Gastroesophageal sphincter (tissue), 4 donors: ENCODE measurements at regions not wholly inside any gene's neighbourhood (a gene's known extent, or its start where the extent isn't known, plus 50 kb on each side); places are given as distances from the start of the nearest gene placed in this dataset.

Experiments
- ATAC-seq: fragments of 150-250 bp; one replicate; pipeline ENCODE4 v1.9.1; 2016; ENCODE audit warnings: mild to moderate bottlenecking, moderate library complexity
- H3K27ac ChIP-seq, 4 donors: fragments of 200-600 bp; sonication (generic) in 3 of 4; 1 replicate in 3 of 4; 2 replicates in 1 of 4; pipeline ENCODE4 v1.5.1; 2016 to 2019
- H3K27me3 ChIP-seq: fragments of 200-600 bp; sonication (generic); one replicate; pipeline ENCODE4 v1.5.1; 2019
- H3K36me3 ChIP-seq, 2 donors: fragments of 200-600 bp; sonication (generic); one replicate each; pipeline ENCODE4 v1.5.1; 2019; ENCODE audit warnings: control low read depth in 1 of 2
- H3K4me1 ChIP-seq, 3 donors: fragments of 200-600 bp; sonication (generic); 1 replicate in 2 of 3; 2 replicates in 1 of 3; pipeline ENCODE4 v1.5.1; 2016 to 2019; ENCODE audit warnings: control low read depth in 2 of 3
- H3K4me3 ChIP-seq, 2 donors: fragments of 200-600 bp; sonication (generic); one replicate each; pipeline ENCODE4 v1.5.1; 2019; ENCODE audit warnings: mild to moderate bottlenecking in 1 of 2, moderate library complexity in 1 of 2
- H3K9me3 ChIP-seq, 3 donors: fragments of 200-600 bp; sonication (generic); one replicate each; pipeline ENCODE4 v1.5.1; 2017 to 2019; ENCODE audit warnings: control low read depth in 2 of 3
- CTCF ChIP-seq, 4 experiments: fragments of 200-600 bp in 2 of 4; fragments of 450-650 bp in 2 of 4; sonication (generic) in 1 of 4; IDR thresholded peaks; one replicate each; pipeline ENCODE4 v1.5.1; 2017 to 2019; ENCODE audit warnings: antibody characterized with exemption in 4 of 4, mild to moderate bottlenecking in 2 of 4, moderate library complexity in 2 of 4
- EP300 ChIP-seq: sonication (generic); formaldehyde crosslinking; IDR thresholded peaks from one replicate; pipeline ENCODE4 v1.6.1; 2017; ENCODE audit warnings: antibody characterized with exemption, mild to moderate bottlenecking
- POLR2A ChIP-seq, 2 donors: fragments of 450-650 bp; IDR thresholded peaks; one replicate each; pipeline ENCODE4 v1.6.1; 2017; ENCODE audit warnings: antibody characterized with exemption in 2 of 2, mild to moderate bottlenecking in 2 of 2, moderate library complexity in 1 of 2
- POLR2AphosphoS5 ChIP-seq: sonication (generic); formaldehyde crosslinking; IDR thresholded peaks from one replicate; pipeline ENCODE4 v1.6.1; 2017; ENCODE audit warnings: antibody characterized with exemption
- WGBS, 2 donors: methylation state at CpG; one replicate each; pipeline ENCODE4 v1.1.5; 2018; ENCODE audit warnings: low coverage in 1 of 2; 5-methylcytosine and 5-hydroxymethylcytosine counted together

GRCh38 chrX:81857192-81857591 is 655.3 kb downstream of the SH3BGRL start:
- Histone ChIP-seq H3K36me3 (no peaks in the 10 kb centered on the region), H3K9me3 (no peaks in the 10 kb centered on the region), H3K4me1 (no peaks in the 10 kb centered on the region), H3K27ac (no peak overlapping the region), H3K27me3 (no peaks in the 10 kb centered on the region), H3K4me3 (no peak overlapping the region)
- TF ChIP-seq POLR2A (IDR thresholded peaks at IDR 0.05) (no peak), EP300 (no peak), CTCF (IDR thresholded peaks at IDR 0.05) (no peak), POLR2AphosphoS5 (no peak)
- ATAC-seq: no peak

- no peaks in the 10 kb centered on the region for H3K27me3 ChIP-seq
- no peak overlapping the region for H3K27ac ChIP-seq
- H3K9me3 ChIP-seq: no peaks in the 10 kb centered on the region
- WGBS, 2 donors: no CpG with 5 or more reads among the region's 3 CpGs
- no peaks in the 10 kb centered on the region for H3K4me1 ChIP-seq
- H3K36me3 ChIP-seq: no peaks in the 10 kb centered on the region
- no peak for TF ChIP-seq POLR2AphosphoS5
- TF ChIP-seq POLR2A (IDR thresholded peaks at IDR 0.05): no peak
- TF ChIP-seq EP300: no peak
- no peak for TF ChIP-seq CTCF (IDR thresholded peaks at IDR 0.05)
- ATAC-seq: no peak
- H3K4me3 ChIP-seq: no peak overlapping the region
Observed at GRCh38 chrX:81866873-81867272, 665.0 kb downstream of the SH3BGRL start.

GRCh38 chrX:81868979-81869378 is 667.1 kb downstream of the SH3BGRL start:
- no peak for TF ChIP-seq POLR2A (IDR thresholded peaks at IDR 0.05)
- TF ChIP-seq EP300: no peak
- no peak for TF ChIP-seq POLR2AphosphoS5
- no peak for TF ChIP-seq CTCF (IDR thresholded peaks at IDR 0.05)
- no CpG with 5 or more reads among the region's 5 CpGs for WGBS, 2 donors

GRCh38 chrX:81874807-81875206 is 672.9 kb downstream of the SH3BGRL start:
- Histone ChIP-seq H3K9me3 (no peaks in the 10 kb centered on the region), H3K27ac (no peak overlapping the region), H3K36me3 (no peaks in the 10 kb centered on the region), H3K4me3 (no peak overlapping the region), H3K4me1 (no peaks in the 10 kb centered on the region), H3K27me3 (no peaks in the 10 kb centered on the region)
- WGBS, 2 donors: 83% methylated on average over 2 of the region's 3 CpGs; no CpG with 5 or more reads in 1 of the 2 donors
- ATAC-seq: no peak
- TF ChIP-seq POLR2AphosphoS5: no peak
- no peak for TF ChIP-seq CTCF (IDR thresholded peaks at IDR 0.05)
- TF ChIP-seq POLR2A (IDR thresholded peaks at IDR 0.05): no peak
- no peak for TF ChIP-seq EP300

More at GRCh38 chrX:81868979-81869378, 667.1 kb downstream of the SH3BGRL start:
- Histone ChIP-seq H3K27me3 (no peaks in the 10 kb centered on the region), H3K36me3 (no peaks in the 10 kb centered on the region), H3K4me1 (no peaks in the 10 kb centered on the region), H3K4me3 (no peak overlapping the region), H3K9me3 (no peaks in the 10 kb centered on the region), H3K27ac (no peak overlapping the region)
- ATAC-seq: no peak

- no CpG with 5 or more reads among the region's 1 CpG for WGBS, 2 donors
- ATAC-seq: no peak
Observed at GRCh38 chrX:81875800-81876199, 673.9 kb downstream of the SH3BGRL start.

More at GRCh38 chrX:81875800-81876199, 673.9 kb downstream of the SH3BGRL start:
- no peak for TF ChIP-seq POLR2AphosphoS5
- no peak for TF ChIP-seq EP300
- TF ChIP-seq POLR2A (IDR thresholded peaks at IDR 0.05): no peak
- TF ChIP-seq CTCF (IDR thresholded peaks at IDR 0.05): no peak
- Histone ChIP-seq H3K36me3 (no peaks in the 10 kb centered on the region), H3K4me3 (no peak overlapping the region), H3K4me1 (no peaks in the 10 kb centered on the region), H3K27me3 (no peaks in the 10 kb centered on the region), H3K9me3 (no peaks in the 10 kb centered on the region), H3K27ac (no peak overlapping the region)
